Embryonic facial prominence (tissue), 1 donor: ENCODE measurements at regions not wholly inside any gene's neighbourhood (a gene's known extent, or its start where the extent isn't known, plus 50 kb on each side); places are given as distances from the start of the nearest gene placed in this dataset.
"Not testable (repeated sequence)": the region's sequence is repeated elsewhere in the genome, so short reads cannot be mapped to it uniquely, and the experiment has no call there.

ENCODE experiments used
- DNase-seq: peaks from one replicate; pipeline ENCODE4 v3.0.0-alpha.2; 2016; ENCODE audit errors: extremely low spot score

DNA sequence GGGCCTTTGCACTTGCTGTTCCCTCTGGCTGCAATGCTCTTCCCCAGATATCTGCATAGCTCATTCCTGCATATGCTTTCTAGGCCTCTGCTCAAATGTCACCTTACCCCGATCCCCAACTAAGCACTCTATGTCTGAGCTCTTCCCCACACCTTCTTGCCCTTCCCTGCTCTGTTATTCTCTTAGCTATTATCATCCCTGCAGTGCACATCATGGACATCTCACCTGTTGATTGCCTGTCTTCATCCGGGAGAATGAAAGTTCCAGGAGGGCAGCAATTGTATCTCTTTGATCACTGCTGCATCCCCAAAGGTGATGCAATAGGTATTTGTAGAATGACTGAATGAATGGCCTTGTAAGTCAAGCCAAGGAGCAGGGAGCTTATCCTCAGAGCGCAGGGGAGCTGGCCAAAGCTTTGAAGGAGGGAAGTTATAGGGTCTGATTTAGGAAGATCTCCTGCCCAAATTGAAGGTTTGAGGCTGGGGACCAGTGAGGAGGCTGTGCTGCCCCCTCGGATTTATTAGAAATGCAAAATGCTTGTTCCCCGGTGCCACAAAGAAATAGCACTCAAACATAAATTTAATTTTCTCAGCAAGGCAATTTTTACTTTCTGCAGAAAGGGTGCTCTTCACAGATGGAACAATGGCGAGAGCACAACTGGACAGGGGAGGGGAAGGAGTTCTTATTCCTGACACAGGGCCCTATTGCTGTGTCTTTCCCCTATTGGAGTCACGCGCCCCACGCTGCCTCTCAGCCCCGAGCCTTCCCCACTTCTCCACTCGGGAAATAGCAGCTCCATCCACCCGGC lies 631.1 kb downstream of the MATN1 start:
- DNase-seq, result no peak

DNA sequence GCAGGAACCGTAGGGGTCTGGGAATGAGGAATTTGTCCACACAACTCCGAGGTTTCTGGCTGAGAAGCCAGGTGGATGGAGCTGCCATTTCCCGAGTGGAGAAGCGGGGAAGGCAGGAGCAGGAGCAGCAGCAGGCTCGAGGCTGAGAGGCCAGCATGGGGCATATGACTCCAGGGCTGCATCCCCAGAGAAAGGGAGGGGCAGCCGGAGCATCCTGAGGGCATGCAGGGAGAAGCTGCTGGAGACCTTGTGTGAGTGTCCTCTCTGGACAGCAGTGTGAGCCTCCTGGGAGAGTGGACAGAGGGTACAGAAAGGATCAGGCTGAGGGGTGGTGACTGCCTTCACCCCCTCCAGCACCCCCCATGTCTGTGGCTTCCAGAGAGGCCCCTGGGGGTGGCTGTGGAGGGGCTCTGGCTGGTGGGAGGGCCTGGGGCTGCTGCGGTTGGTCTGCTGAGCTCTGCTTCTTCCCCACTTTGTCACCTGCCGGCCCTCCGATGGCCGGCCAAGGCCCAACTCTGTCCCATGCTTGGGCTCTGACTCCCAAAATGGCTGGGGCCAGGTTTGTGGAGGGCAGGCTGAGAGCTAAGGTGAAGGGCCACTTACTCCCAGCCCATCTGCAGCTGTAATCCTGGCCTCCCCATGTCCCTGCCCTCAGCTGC lies 633.1 kb downstream of the MATN1 start:
- DNase-seq, result no peak

DNA sequence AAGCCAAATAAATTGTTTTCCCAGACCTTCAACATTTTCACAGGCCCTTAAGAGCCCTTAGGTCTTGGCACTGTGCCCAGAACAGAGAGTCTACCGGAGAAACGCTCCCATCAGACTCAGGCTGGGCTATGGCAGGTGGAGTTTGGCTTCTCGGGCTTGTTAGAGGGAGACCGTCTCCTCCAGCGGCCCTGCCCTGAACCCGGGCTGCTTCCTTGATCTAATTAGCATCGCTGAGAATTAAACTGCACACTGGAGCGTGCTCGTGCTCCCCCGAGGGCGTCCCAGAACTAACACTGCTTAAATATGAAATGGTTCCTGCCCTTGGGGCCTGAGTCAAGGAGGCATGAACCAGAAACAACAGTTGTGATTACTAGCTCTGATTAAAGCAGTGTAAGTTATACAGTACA lies 634.4 kb downstream of the MATN1 start:
- DNase-seq, result peak; percentile 6

DNA sequence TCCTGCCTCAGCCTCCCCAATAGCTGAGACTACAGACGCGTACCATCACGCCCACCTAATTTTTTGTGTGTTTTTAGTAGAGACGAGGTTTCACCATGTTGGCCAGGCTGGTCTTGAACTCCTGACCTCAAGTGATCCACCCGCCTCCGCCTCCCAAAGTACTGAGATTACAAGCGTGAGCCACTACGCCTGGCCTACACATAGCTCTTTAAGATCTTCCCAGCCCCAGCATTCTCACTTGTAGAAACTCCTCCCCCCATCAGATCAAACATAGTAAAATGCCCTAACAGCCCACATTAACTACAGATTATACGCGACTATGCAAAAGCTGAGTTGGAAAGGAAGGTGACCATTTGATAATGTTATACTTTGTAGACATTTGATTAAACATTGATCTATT lies 634.8 kb downstream of the MATN1 start:
- no peak for DNase-seq

DNA sequence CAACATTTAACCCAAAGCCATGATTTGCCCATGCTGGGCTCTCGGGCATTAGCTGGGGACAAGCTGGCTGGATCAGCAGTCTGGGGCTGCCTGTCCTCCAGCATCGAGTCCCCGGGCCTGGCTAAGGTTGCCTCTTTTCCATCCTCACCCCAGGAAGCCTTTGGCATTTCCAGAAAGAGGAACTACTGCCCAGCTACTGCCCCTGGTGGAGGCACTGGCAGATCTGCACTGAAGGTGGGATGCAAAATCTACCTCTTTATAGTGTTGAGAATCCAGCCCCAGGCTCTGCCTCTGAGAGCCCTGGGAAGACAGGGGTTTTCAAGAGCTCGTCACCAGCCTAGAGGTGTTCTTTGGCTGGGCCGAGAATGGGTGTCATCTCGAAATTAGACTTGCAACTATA lies 635.9 kb downstream of the MATN1 start:
- no peak for DNase-seq

DNA sequence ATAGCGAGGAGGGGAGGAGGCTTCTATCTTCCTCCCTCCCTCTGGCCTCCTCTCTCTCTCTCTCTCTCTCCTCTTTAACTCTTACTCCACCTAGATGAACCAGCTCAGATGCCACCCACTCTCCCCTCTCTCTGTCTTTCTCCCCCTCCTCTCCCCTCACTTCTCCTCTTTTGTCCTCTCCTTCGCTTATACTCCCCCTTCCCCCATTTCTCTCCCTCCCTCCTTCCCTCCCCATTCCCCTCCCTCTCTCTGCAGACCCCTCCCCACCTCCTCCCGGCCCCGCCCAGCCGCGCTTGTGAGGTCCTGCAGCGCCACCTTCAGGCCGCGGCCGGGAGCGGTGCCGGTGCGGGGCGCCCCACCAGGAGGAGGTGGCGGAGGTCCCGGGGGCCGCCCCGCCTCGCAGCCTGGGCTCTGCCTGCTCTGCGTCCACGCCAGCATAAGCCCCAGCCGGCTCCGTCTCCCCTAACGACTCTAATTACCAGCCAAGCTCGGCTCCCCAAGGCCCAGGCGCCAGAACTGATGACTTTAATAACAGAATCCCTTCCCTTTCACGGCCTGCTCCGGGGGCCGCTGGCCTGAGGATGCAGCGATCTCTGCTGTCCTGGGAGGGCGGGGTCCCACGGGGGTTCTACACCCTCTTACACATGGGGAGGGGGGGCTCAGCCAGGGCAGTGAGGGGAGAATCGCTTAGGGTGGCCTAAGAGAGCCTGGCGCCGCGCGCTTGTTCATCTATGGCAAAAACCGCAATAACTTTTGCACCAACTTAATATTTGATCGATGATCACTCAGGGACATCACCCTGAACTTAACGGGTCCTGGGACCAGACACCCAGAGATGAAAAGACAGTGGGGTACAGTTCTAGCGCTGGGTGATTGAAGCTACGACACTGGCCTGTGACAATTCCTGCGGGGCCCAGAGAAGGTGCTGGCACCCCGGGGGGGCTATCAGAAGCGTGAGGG lies 637.3 kb downstream of the MATN1 start:
- peak; percentile 45 for DNase-seq

DNA sequence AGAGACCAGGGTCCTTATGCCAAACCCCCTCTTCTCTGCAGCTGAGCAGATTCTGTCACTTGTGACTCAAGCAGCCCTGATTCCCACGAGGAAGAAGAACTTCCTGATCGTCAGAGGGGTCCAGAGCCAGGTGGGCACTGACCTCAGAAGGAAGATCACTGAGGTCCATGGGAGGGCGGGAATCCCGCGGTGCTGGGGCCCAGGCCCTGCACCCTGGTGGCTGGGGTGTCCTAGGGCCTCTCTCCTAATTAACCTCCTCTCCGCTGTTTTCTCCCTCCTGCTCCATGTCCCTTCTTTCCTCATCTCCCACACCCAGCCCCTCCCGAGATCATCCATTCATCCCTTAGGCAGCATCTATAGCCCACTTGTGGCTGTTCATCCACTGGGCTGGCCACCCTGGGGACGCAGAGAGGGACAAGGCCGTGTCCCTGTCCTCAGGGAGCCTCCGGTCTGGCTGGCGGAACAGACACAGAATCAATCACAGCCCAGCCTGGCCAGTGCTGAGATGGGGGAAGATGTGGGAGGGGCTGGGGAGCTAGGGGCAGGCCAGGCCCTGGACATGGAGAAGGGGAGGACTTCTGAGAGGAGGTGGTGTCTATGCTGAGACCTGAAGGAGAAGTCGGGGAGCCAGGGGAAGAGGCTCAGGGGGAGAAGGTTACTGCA lies 638.3 kb downstream of the MATN1 start:
- DNase-seq, result no peak

DNA sequence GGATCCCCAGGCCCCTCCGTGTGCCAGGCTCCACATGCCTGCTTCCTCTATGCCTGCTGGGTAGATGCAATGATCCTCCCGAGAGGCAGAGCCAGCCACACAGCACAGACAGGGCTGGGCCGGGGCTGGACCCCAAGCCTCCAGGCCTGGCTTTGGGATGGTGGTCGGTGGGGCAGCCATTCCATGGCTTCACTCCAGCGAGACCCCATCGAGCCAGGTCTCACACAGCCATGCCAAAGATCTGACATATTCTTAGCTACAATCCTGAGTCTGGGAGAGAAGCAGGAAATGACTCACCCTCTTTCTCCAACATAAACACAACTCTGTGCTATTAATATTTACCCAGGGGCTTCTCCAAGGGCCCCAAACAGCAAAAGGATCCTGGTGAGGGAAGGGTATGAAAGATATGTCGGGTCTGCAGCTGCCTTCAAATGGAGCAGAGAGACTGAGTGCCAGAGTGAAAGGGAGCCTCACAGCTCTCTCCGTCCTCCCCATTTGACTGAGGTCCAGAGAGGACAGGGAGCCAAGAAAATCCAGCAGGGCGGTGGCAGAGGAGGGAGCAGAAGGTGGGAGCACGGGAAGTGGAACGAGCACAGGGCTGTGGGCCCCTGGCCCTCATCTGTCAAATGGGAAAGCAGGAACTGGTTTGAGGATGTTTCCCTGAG lies 639.5 kb downstream of the MATN1 start:
- DNase-seq, result no peak

DNA sequence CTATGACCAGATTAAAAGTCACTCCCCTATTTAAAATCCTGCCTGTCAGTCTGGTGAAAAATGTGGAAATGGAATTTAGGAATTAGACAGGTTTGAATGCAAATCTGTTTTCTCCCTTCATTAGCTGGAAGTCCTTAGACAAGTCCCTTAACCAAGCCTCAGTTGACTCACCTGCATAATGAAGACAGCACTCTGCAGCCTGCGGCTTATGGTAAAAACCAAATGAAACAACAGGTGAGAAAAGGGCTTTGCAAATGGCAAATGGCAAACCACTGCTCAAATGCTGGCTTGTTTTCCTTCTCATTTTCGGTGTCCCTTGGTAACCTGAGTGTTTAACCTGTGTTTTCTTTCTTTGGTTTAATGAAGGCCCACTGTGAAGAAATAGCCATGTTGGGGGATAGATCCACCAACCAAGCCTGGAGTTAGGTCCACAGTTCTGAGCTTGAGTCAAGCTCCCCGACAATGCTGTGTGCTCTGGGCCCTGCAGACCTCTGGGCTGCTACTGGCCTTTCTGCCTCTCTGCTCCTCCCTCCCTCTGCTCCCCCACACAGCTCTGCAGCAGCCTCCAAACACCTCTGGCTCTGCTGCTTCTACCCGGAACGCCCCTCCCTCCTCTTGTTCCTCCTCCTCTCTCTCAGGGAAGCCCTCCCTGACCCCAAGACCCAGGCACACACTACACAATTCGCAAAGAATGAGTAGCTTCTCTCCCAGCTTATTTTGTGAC lies 641.8 kb downstream of the MATN1 start:
- DNase-seq, result no peak

DNA sequence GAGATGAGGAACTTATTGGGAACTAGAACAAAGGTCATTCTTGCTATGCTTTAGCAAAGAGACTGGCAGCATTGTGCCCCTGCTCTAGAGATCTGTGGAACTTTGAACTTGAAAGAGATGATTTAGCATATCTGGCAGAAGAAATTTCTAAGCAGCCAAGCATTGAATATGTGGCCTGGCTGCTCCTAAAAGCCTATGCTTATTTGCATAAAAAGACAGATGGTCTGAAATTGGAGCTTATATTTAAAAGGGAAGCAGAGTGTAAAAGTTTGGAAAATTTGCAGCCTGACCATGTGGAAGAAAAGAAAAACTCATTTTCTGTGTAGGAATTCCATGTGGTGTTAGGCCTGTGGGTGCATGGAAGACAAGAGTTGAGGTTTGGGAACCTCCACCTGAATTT lies 647.5 kb downstream of the MATN1 start:
- not testable (repeated sequence) for DNase-seq

DNA sequence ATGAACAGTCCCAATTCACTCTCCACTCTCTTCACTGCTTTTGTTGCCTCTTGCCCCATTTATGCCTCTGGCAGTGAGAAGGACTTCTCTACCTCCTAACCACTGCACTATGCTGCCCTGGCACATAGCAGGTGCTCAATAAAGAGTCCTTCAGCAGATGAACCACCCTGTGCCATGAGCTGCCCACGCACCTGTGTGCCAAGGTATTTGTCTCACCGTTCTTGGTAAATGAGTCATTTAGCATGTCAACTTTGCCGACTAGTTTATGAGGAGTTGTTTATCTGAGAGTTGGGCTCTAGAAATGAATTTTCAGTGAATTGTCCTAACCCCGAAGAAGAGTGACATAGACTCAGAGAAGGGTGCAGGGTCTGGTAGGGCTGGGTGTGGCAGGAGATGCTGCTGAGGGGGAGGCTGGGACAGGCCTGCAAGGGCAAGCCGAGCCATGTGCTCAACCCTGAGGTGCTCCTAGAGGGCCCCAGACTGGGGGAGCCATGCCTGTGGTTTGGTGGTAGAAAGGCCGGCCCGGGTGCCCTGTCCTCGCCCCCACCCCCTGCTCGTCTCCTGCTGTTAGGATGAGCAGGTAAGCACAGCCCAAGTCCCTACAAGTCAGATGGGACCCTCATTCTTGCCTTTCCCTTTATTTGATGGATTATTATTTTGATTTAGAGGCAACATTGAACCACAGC lies 654.5 kb downstream of the MATN1 start:
- no peak for DNase-seq

DNA sequence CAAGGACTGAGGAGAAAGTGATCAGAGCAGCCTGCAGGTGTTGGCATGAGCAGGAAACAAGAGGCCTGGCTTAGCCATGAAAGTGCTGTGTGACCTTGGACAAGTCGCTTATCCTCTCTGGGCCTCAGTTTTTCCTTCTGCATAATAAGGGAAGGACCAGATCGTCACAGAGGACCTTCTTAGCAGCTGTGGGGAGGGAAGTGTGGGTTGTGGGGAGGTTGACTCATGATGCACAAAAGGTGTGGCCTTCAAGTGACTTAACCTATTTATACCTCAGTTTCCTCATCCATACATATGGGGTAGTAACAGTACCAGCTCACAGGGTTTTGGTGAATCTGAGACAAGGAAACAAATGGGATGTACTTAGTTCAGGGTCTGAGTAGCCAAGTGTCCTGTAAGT lies 658.8 kb downstream of the MATN1 start:
- DNase-seq, result no peak

DNA sequence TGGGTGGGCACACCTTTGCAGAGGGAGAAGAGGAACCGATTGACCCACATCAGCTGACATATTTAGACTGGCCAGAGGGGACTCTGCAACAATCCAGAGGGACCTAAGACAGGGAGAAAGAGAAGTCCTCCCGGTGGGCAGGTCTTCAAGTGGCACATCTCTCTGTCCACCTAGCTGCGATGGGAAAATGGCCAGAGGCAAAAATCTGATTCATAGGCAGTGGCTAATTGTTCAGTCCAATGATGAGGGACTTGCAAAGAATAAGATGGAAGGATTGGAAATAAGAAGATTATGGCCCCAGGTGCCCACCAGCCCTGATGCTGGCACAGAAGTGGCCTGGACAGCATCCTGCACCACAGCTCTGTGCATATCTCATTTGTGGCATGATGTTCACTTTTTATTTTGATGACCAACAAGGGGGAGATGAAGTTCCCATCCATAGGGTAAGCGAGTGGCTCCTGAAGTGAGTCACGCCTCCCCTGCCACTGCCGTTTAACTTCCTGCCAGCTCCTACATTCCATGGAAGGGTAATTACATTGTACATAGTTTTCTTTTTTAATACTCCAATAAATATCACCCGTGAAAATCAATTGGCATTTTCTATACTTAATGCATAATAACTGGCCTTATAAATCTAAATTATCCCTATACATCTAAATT lies 659.6 kb downstream of the MATN1 start:
- DNase-seq, result no peak

DNA sequence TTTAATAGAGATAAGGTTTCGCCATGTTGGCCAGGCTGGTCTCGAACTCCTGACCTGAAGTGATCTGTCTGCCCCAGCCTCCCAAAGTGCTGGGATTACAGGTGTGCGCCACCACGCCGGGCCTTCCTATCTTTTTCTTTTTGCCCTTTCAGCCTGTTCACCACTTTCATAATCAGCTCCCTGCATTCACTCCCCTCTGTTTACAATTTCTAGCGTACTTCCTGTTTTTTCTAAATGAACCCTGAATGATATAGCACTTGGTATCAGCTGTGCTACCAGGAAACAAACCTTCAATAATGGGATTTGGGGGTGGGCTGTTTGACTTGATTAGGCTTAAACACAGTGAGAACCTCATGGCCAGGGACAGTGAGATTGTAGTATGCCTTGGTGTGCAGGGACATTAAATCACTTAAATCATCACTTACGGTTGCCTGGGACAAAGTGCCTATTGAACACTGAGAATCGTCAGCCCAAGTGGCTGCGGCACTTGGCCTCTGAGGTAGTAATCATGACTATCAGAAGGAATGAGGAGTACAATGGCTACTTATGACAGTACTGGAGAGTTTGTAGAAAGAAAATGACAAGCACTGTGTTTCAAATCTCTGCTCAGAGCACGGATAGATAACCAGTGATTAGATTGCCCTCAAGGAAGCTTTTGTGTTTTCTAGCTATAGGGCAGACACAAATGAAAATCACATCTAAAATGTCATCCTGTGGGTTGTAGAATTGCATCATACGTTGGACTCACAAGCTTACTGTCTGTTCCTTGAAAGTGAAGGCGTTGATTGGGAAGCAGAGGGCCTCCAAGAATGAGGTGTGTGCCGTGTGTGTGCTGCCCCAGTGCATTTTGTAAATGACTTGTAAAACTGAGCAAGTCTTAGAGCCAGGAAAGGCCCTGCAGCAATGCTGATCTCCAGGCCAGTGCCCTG lies 661.8 kb downstream of the MATN1 start:
- no peak for DNase-seq

DNA sequence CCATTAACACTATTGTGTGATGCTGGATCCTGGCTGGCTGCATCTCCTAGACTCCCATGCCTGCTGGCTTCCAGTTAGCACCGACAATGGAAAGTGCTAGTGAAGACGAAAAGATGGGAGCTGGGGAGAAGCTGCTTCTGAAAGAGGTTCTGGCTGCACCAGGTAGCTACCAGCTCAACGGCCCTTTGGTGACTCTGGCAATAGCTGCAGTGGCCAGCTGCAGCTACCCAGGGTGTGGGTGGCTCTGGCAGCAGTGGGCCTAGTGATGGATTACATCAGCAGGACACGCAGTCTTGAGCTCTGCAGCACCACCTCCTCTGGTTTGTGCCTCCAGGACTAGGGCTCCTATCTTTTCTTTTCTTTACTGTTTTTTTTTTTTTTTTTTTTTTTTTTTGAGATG lies 662.6 kb downstream of the MATN1 start:
- no peak for DNase-seq

DNA sequence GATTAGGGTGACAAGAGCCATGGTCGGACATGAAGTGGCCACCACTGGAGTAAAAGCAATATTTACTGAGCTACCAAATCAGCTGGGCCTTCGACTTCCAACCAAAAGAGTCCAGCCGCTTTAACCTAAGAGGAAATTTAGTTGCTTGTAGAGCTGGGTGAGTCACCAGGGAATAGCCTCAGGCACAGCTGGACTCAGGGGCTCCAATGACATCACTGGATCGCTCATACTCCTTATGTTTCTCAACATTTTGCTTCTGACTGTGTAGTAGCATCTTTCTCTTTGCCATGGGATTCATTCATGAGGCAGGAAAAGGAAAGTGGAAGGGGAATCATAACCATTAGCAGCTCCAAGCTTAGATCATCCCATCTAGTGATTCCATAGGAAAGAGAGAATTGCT lies 664.4 kb downstream of the MATN1 start:
- DNase-seq, result no peak

DNA sequence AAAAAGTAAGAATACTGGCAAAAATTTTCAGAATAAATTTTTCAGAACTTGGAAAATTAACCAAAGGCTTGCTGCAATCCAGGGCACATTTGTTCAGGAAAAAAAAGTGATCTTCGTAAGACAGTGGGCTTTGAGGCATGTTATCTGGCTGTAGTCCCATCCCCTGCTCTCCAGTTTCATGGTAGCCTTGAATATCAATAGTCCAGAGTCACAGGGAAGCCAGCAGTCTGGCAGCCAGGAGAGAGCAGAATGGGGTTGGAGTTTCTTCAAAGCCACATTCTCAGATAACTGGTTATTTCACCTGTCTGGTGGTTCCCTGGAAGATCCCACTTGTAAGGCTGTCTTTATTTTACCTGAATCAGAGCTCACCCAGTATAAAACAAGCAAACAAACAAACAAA lies 669.3 kb downstream of the MATN1 start:
- DNase-seq, result no peak

DNA sequence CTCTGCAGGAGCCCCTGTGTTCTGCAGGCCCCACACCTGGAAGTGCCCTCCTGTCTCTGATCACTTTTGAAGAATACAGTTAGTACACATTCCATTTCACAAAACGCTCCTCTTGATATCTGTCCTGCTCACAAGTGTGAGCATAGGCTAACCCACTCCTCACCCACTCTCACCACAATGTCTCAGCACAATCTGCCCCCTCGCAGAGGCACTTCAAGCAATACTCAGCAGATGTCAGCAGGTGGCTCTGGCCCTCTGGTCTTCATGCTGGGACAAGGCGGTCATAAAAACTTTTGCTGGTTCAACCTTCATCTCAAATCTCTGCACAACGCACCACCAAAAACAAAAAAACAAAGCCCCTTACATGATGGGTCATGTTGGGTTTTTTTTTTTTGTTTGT lies 671.2 kb downstream of the MATN1 start:
- no peak for DNase-seq
